ENCODE measurements at regions not wholly inside any gene's neighbourhood (a gene's known extent, or its start where the extent isn't known, plus 50 kb on each side); places are given as distances from the start of the nearest gene placed in this dataset.

- TF ChIP-seq CTCF (IDR thresholded peaks at IDR 0.05 in 4 of 5, conservative IDR thresholded peaks at IDR 0.05 in 1 of 5): no peak
- TF ChIP-seq POLR2A (IDR thresholded peaks at IDR 0.05): no peak
Measured at GRCh38 chr6:139852067-139852466, 477.6 kb upstream of the CITED2 start.
